CD14-positive monocyte (primary cell): ENCODE measurements at regions not wholly inside any gene's neighbourhood (a gene's known extent, or its start where the extent isn't known, plus 50 kb on each side); places are given as distances from the start of the nearest gene placed in this dataset.
A peak's percentile ranks its signal among the peaks of the same experiment; 100 is the strongest.

Source experiments
- DNase-seq, 3 donors: peaks; one replicate each; pipeline ENCODE4 v3.0.0-alpha.2; 2011 to 2022
- H2AFZ ChIP-seq: 2 replicates; pipeline ENCODE4 v1.6.0; 2012; ENCODE audit warnings: mild to moderate bottlenecking, low read depth, low read length, inconsistent platforms; ENCODE audit not compliant: insufficient read depth, poor library complexity, severe bottlenecking
- H3K27ac ChIP-seq, 2 donors: 1 replicate in 1 of 2; 2 replicates in 1 of 2; pipeline ENCODE4 v1.5.1; 2012 to 2013; ENCODE audit warnings: low read length in 2 of 2, control low read depth in 1 of 2, inconsistent platforms in 1 of 2, low read depth in 1 of 2, mild to moderate bottlenecking in 1 of 2
- H3K27me3 ChIP-seq, 2 donors: one replicate each; pipeline versions ENCODE4 v1.6.0 to v1.6.1; 2011 to 2013; ENCODE audit warnings: low read length in 2 of 2; ENCODE audit not compliant: control insufficient read depth in 2 of 2, insufficient read depth in 2 of 2
- H3K36me3 ChIP-seq, 2 donors: replicated peaks in 1 of 2; 1 replicate in 1 of 2; 2 replicates in 1 of 2; pipeline versions ENCODE4 v1.5.1 to v1.6.1; 2012 to 2013; ENCODE audit warnings: low read length in 2 of 2, control low read depth in 1 of 2, inconsistent platforms in 1 of 2, mild to moderate bottlenecking in 1 of 2; ENCODE audit not compliant: insufficient read depth in 2 of 2, control insufficient read depth in 1 of 2
- H3K4me1 ChIP-seq, 2 donors: 1 replicate in 1 of 2; 2 replicates in 1 of 2; pipeline versions ENCODE4 v1.5.1 to v1.6.1; 2012 to 2013; ENCODE audit warnings: low read length in 2 of 2, control low read depth in 1 of 2, inconsistent platforms in 1 of 2, mild to moderate bottlenecking in 1 of 2, moderate library complexity in 1 of 2; ENCODE audit not compliant: insufficient read depth in 2 of 2, control insufficient read depth in 1 of 2
- H3K4me2 ChIP-seq: replicated peaks from 2 replicates; pipeline ENCODE3; 2012; ENCODE audit warnings: low read length, moderate library complexity, mild to moderate bottlenecking; ENCODE audit not compliant: poor library complexity, severe bottlenecking; ENCODE audit errors: extremely low read depth
- H3K4me3 ChIP-seq, 3 experiments: fragments of 200-600 bp in 1 of 3; sonication (generic) in 1 of 3; replicated peaks in 1 of 3; 1 replicate in 2 of 3; 2 replicates in 1 of 3; pipeline ENCODE4 v1.5.1; 2011 to 2013; ENCODE audit warnings: low read length in 3 of 3, mild to moderate bottlenecking in 3 of 3, control low read depth in 2 of 3, low read depth in 2 of 3, inconsistent platforms in 1 of 3, moderate library complexity in 1 of 3
- H3K79me2 ChIP-seq: 2 replicates; pipeline ENCODE4 v1.6.0; 2012; ENCODE audit warnings: mild to moderate bottlenecking, control low read depth, inconsistent platforms, low read length, moderate library complexity; ENCODE audit not compliant: insufficient read depth
- H3K9ac ChIP-seq: 2 replicates; pipeline ENCODE4 v1.6.0; 2017; ENCODE audit warnings: low read length, mild to moderate bottlenecking; ENCODE audit not compliant: insufficient read depth, poor library complexity, severe bottlenecking
- H3K9me3 ChIP-seq, 2 donors: replicated peaks in 1 of 2; 1 replicate in 1 of 2; 2 replicates in 1 of 2; pipeline versions ENCODE4 v1.5.1 to v1.6.1; 2012 to 2013; ENCODE audit warnings: low read length in 2 of 2, control low read depth in 1 of 2; ENCODE audit not compliant: control insufficient read depth in 1 of 2, insufficient read depth in 1 of 2
- H4K20me1 ChIP-seq: 2 replicates; pipeline ENCODE4 v1.6.0; 2012; ENCODE audit warnings: mild to moderate bottlenecking, low read length, control low read depth, moderate library complexity; ENCODE audit not compliant: insufficient read depth
- H3K27ac Mint-ChIP-seq, 7 donors: one replicate each; pipeline ENCODE4 v1.8.0; 2020; ENCODE audit warnings: mild to moderate bottlenecking in 7 of 7, mixed read lengths in 7 of 7, moderate library complexity in 6 of 7, inconsistent platforms in 2 of 7
- H3K27me3 Mint-ChIP-seq, 3 donors: one replicate each; pipeline ENCODE4 v1.8.0; 2021 to 2022; ENCODE audit warnings: low read depth in 3 of 3, mild to moderate bottlenecking in 3 of 3, mixed read lengths in 3 of 3, moderate library complexity in 3 of 3, inconsistent platforms in 1 of 3
- H3K36me3 Mint-ChIP-seq, 2 donors: one replicate each; pipeline ENCODE4 v1.8.0; 2020; ENCODE audit warnings: mixed read lengths in 2 of 2, inconsistent platforms in 1 of 2, mild to moderate bottlenecking in 1 of 2
- H3K4me1 Mint-ChIP-seq: one replicate; pipeline ENCODE4 v1.8.0; 2020; ENCODE audit warnings: mild to moderate bottlenecking, mixed read lengths
- H3K4me3 Mint-ChIP-seq, 2 donors: one replicate each; pipeline ENCODE4 v1.8.0; 2020; ENCODE audit warnings: mild to moderate bottlenecking in 2 of 2, mixed read lengths in 2 of 2, moderate library complexity in 1 of 2
- H3K9me3 Mint-ChIP-seq, 7 donors: one replicate each; pipeline ENCODE4 v1.8.0; 2020 to 2022; ENCODE audit warnings: mixed read lengths in 7 of 7, mild to moderate bottlenecking in 6 of 7, moderate library complexity in 6 of 7, inconsistent platforms in 2 of 7
- CTCF ChIP-seq: fragments of 200-600 bp; IDR thresholded peaks from one replicate; pipeline ENCODE4 v1.8.0; 2022; ENCODE audit warnings: antibody characterized with exemption, mild to moderate bottlenecking
- WGBS: methylation state at CpG from one replicate; pipeline ENCODE4 v1.1.5; 2013; ENCODE audit warnings: missing lambda C conversion rate; ENCODE audit not compliant: insufficient coverage; 5-methylcytosine and 5-hydroxymethylcytosine counted together
- intact Hi-C, 2 donors: fragments of 100-400 bp; cut with micrococcal nuclease; formaldehyde crosslinking; loops; one replicate each; pipeline versions ENCODE4 v1.15.0 to v1.15.1; 2023

GRCh38 chr7:53214463-53214862, 179.0 kb downstream of the POM121L12 start:
- Mint-ChIP-seq H3K36me3 (no peaks in the 10 kb centered on the region), H3K4me3 (no peak overlapping the region), H3K4me1 (no peaks in the 10 kb centered on the region), H3K27me3 (peaks cover 6 to 10% (median 8%) of the 10 kb centered on the region in 3 donors), H3K27ac (no peak overlapping the region), H3K9me3 (peaks cover 7 to 34% (median 16%) of the 10 kb centered on the region in 7 donors)
- DNase-seq = no peak
- no peak overlapping the region for H3K9ac ChIP-seq
- no peaks in the 10 kb centered on the region for H3K27me3 ChIP-seq
- H3K27ac ChIP-seq = no peak overlapping the region
- H3K4me2 ChIP-seq = no peak overlapping the region
- H3K9me3 ChIP-seq = peaks cover 31 to 45% of the 10 kb centered on the region in 2 donors
- H2AFZ ChIP-seq = no peak overlapping the region
- H3K36me3 ChIP-seq = no peaks in the 10 kb centered on the region
- TF ChIP-seq CTCF = no peak
- H4K20me1 ChIP-seq = no peaks in the 10 kb centered on the region
- no peaks in the 10 kb centered on the region for H3K4me1 ChIP-seq
- H3K4me3 ChIP-seq = no peak overlapping the region
- no peaks in the 10 kb centered on the region for H3K79me2 ChIP-seq
- intact Hi-C loops = no loop called here
- WGBS = no CpG with 5 or more reads among the region's 1 CpG

- H3K27me3 ChIP-seq = no peaks in the 10 kb centered on the region
These were observed 183.5 kb downstream of the POM121L12 start for GRCh38 chr7:53218730-53219504.

More at GRCh38 chr7:53218730-53219504, 183.5 kb downstream of the POM121L12 start:
- 7% methylated on average over 42 of the region's 46 CpGs for WGBS
- H3K79me2 ChIP-seq = no peaks in the 10 kb centered on the region
- no peak for TF ChIP-seq CTCF
- H3K9ac ChIP-seq = no peak overlapping the region
- no peaks in the 10 kb centered on the region for H3K36me3 ChIP-seq
- Mint-ChIP-seq H3K36me3 (no peaks in the 10 kb centered on the region), H3K27me3 (peaks cover 4 to 10% (median 9%) of the 10 kb centered on the region in 3 donors), H3K4me1 (no peaks in the 10 kb centered on the region), H3K9me3 (peaks cover 7 to 36% (median 18%) of the 10 kb centered on the region in 7 donors), H3K4me3 (peak overlapping the region in 1 of 2 donors; percentile 64), H3K27ac (no peak overlapping the region)
- peaks cover 28 to 29% of the 10 kb centered on the region in 2 donors for H3K9me3 ChIP-seq
- no peak overlapping the region for H3K4me3 ChIP-seq
- H3K27ac ChIP-seq = no peak overlapping the region
- no peaks in the 10 kb centered on the region for H3K4me1 ChIP-seq
- DNase-seq = no peak
- no peaks in the 10 kb centered on the region for H4K20me1 ChIP-seq
- H3K4me2 ChIP-seq = no peak overlapping the region
- H2AFZ ChIP-seq = no peak overlapping the region
- intact Hi-C loops = no loop called here
